Gastrocnemius medialis (tissue), 4 donors: ENCODE measurements at regions not wholly inside any gene's neighbourhood (a gene's known extent, or its start where the extent isn't known, plus 50 kb on each side); places are given as distances from the start of the nearest gene placed in this dataset.

ENCODE experiments used
- CTCF ChIP-seq, 5 experiments: fragments of 450-650 bp in 3 of 5; fragments of 200-600 bp in 2 of 5; sonication (generic) in 2 of 5; IDR thresholded peaks in 4 of 5; conservative IDR thresholded peaks in 1 of 5; 1 replicate in 4 of 5; 2 replicates in 1 of 5; pipeline ENCODE4 v1.5.1; 2016 to 2019; ENCODE audit warnings: antibody characterized with exemption in 5 of 5, mild to moderate bottlenecking in 3 of 5, moderate library complexity in 3 of 5
- POLR2A ChIP-seq, 2 donors: fragments of 450-650 bp; IDR thresholded peaks; one replicate each; pipeline ENCODE4 v1.6.1; 2017; ENCODE audit warnings: antibody characterized with exemption in 2 of 2, mild to moderate bottlenecking in 2 of 2, moderate library complexity in 2 of 2

- TF ChIP-seq CTCF (IDR thresholded peaks at IDR 0.05 in 4 of 5, conservative IDR thresholded peaks at IDR 0.05 in 1 of 5), result no peak
- no peak for TF ChIP-seq POLR2A (IDR thresholded peaks at IDR 0.05)
Observed at GRCh38 chr5:112684737-112685136, 52.9 kb upstream of the APC start.
